Small intestine (tissue), 7 donors: ENCODE measurements at regions not wholly inside any gene's neighbourhood (a gene's known extent, or its start where the extent isn't known, plus 50 kb on each side); places are given as distances from the start of the nearest gene placed in this dataset.
"Not testable (repeated sequence)": the region's sequence is repeated elsewhere in the genome, so short reads cannot be mapped to it uniquely, and the experiment has no call there.

ENCODE experiments used
- DNase-seq, 2 donors: peaks; one replicate each; pipeline versions ENCODE4 v3.0.0 to v3.0.0-alpha.2; 2013
- FAIRE-seq: peaks from 2 replicates; lab custom pipeline; 2012; peaks lifted over from hg19 to GRCh38; lab: Jason Lieb, UNC
- H3K27ac ChIP-seq, 3 donors: one replicate each; pipeline ENCODE4 v1.5.1; 2013; ENCODE audit warnings: low read length in 2 of 3, mild to moderate bottlenecking in 2 of 3, control low read depth in 1 of 3, inconsistent platforms in 1 of 3, low read depth in 1 of 3, moderate library complexity in 1 of 3
- H3K27me3 ChIP-seq, 3 donors: one replicate each; pipeline ENCODE4 v1.6.1; 2013; ENCODE audit warnings: low read length in 3 of 3, inconsistent platforms in 1 of 3; ENCODE audit not compliant: control insufficient read depth in 3 of 3, insufficient read depth in 3 of 3
- H3K36me3 ChIP-seq, 3 donors: one replicate each; pipeline ENCODE4 v1.6.1; 2013; ENCODE audit warnings: low read length in 3 of 3, inconsistent platforms in 1 of 3, low read depth in 1 of 3, mild to moderate bottlenecking in 1 of 3, moderate library complexity in 1 of 3; ENCODE audit not compliant: control insufficient read depth in 3 of 3, insufficient read depth in 2 of 3
- H3K4me1 ChIP-seq, 3 donors: one replicate each; pipeline ENCODE4 v1.6.1; 2013; ENCODE audit warnings: low read length in 2 of 3, inconsistent platforms in 1 of 3, low read depth in 1 of 3, mild to moderate bottlenecking in 1 of 3, moderate library complexity in 1 of 3; ENCODE audit not compliant: control insufficient read depth in 3 of 3, insufficient read depth in 2 of 3
- H3K4me3 ChIP-seq, 3 donors: one replicate each; pipeline ENCODE4 v1.5.1; 2013; ENCODE audit warnings: low read length in 3 of 3, control low read depth in 1 of 3, inconsistent platforms in 1 of 3, low read depth in 1 of 3, mild to moderate bottlenecking in 1 of 3, moderate library complexity in 1 of 3
- H3K9me3 ChIP-seq, 2 donors: one replicate each; pipeline ENCODE4 v1.6.1; 2013; ENCODE audit warnings: low read depth in 1 of 2, low read length in 1 of 2; ENCODE audit not compliant: control insufficient read depth in 2 of 2, insufficient read depth in 1 of 2
- WGBS, 3 donors: extraction: QIAGEN DNeasy Blood & Tissue Kit; methylation state at CpG; one replicate each; pipeline ENCODE4 v1.1.7; 2013; 5-methylcytosine and 5-hydroxymethylcytosine counted together
- donor health status: healthy with polysubstance abuse.
- donor health status: control.
- donor health status: control.
- donor health status: Bipolar disorder and iron deficiency.
- donor health status: healthy.

GRCh38 chr7:91398341-91398740 is 134.1 kb downstream of the FZD1 start:
- DNase-seq (no peak), FAIRE-seq (no peak)
- Histone ChIP-seq H3K9me3 (no peaks in the 10 kb centered on the region), H3K4me3 (no peak overlapping the region), H3K36me3 (no peaks in the 10 kb centered on the region), H3K4me1 (no peaks in the 10 kb centered on the region), H3K27me3 (no peaks in the 10 kb centered on the region), H3K27ac (no peak overlapping the region)
- WGBS, 3 donors: 49 to 77% (median 55%) methylated on average over 2 of the region's 2 CpGs

GRCh38 chr7:91405092-91405788 is 141.0 kb downstream of the FZD1 start:
- WGBS, 3 donors: 71 to 90% (median 78%) methylated on average over 3 of the region's 3 CpGs
- FAIRE-seq: no peak

GRCh38 chr7:91405873-91406272 is 141.6 kb downstream of the FZD1 start:
- H3K4me3 ChIP-seq, DNase-seq, H3K9me3 ChIP-seq, H3K27ac ChIP-seq, H3K36me3 ChIP-seq, FAIRE-seq, H3K27me3 ChIP-seq, H3K4me1 ChIP-seq: not testable (repeated sequence)
- WGBS, 3 donors: 65 to 74% (median 67%) methylated on average over 1 of the region's 1 CpG

More at GRCh38 chr7:91405092-91405788, 141.0 kb downstream of the FZD1 start:
- Histone ChIP-seq H3K36me3 (no peaks in the 10 kb centered on the region), H3K27ac (no peak overlapping the region), H3K9me3 (no peaks in the 10 kb centered on the region), H3K4me3 (no peak overlapping the region), H3K27me3 (no peaks in the 10 kb centered on the region), H3K4me1 (no peaks in the 10 kb centered on the region)
- DNase-seq: no peak

DNA sequence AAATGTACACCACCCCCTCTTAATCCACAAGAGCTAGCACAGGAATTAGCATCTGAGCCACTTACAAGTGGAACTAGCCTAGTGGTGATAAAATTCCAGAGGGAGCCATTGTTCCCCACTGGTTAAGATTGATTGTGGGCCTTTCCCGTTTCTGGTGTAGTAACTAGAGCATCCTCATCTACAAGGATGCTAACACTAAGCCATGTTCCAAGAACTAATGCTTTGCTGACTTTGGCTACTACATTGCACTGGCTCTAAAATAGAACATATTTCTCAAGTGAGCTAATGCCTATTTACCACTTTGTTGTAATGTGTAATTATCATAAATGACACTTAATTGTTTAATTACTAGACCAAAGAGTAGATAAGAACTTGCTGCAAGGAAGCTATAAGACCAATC is 143.7 kb downstream of the FZD1 start:
- Histone ChIP-seq H3K9me3 (no peaks in the 10 kb centered on the region), H3K27me3 (no peaks in the 10 kb centered on the region), H3K4me1 (no peaks in the 10 kb centered on the region), H3K36me3 (no peaks in the 10 kb centered on the region), H3K4me3 (no peak overlapping the region), H3K27ac (no peak overlapping the region)
- FAIRE-seq (no peak), DNase-seq (no peak)
- WGBS, 3 donors: 38 to 50% (median 47%) methylated on average over 1 of the region's 1 CpG

GRCh38 chr7:91408388-91409154 is 144.3 kb downstream of the FZD1 start:
- H3K4me3 ChIP-seq: no peak overlapping the region
- 81 to 87% (median 85%) methylated on average over 5 of the region's 5 CpGs for WGBS, 3 donors
- no peaks in the 10 kb centered on the region for H3K9me3 ChIP-seq
- H3K27ac ChIP-seq: no peak overlapping the region
- no peak for FAIRE-seq
- H3K27me3 ChIP-seq: no peaks in the 10 kb centered on the region
- H3K4me1 ChIP-seq: no peaks in the 10 kb centered on the region
- H3K36me3 ChIP-seq: no peaks in the 10 kb centered on the region
- DNase-seq: no peak

DNA sequence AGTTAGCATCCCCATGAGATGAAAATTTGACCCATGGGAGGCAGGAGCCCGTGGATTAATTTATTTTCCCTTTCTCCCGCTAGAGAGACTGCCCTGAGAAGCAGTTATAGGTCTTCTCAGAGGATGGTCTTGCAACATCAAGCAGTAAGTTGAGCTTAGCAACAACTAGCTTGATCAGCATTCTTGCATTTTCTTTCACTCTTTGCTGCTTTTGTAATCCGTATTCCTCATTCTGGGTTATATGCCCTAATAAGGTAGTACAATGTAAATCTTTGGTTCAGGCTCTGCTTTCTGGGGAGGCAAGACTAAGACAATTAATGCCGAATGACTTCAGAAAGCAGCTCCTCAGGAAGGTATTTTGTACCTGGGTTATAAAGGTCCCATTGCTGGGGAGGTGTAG is 146.8 kb downstream of the FZD1 start:
- 54 to 71% (median 55%) methylated on average over 4 of the region's 4 CpGs for WGBS, 3 donors
- no peaks in the 10 kb centered on the region for H3K9me3 ChIP-seq
- DNase-seq: no peak
- H3K4me3 ChIP-seq: no peak overlapping the region
- H3K36me3 ChIP-seq: no peaks in the 10 kb centered on the region
- FAIRE-seq: no peak
- H3K27ac ChIP-seq: no peak overlapping the region
- no peaks in the 10 kb centered on the region for H3K27me3 ChIP-seq
- H3K4me1 ChIP-seq: no peaks in the 10 kb centered on the region

- H3K27ac ChIP-seq: no peak overlapping the region
- no peaks in the 10 kb centered on the region for H3K27me3 ChIP-seq
- no peak overlapping the region for H3K4me3 ChIP-seq
- no peaks in the 10 kb centered on the region for H3K36me3 ChIP-seq
- DNase-seq: no peak
- 28 to 40% (median 39%) methylated on average over 2 of the region's 2 CpGs for WGBS, 3 donors
- H3K4me1 ChIP-seq: no peaks in the 10 kb centered on the region
- no peaks in the 10 kb centered on the region for H3K9me3 ChIP-seq
- FAIRE-seq: no peak
Observed at GRCh38 chr7:91412298-91412697, 148.1 kb downstream of the FZD1 start.

- 55 to 73% (median 59%) methylated on average over 2 of the region's 2 CpGs for WGBS, 3 donors
- FAIRE-seq (no peak), DNase-seq (no peak)
- H3K27me3 ChIP-seq: no peaks in the 10 kb centered on the region
- H3K4me3 ChIP-seq: no peak overlapping the region
- H3K9me3 ChIP-seq: no peaks in the 10 kb centered on the region
- H3K36me3 ChIP-seq: no peaks in the 10 kb centered on the region
- no peak overlapping the region for H3K27ac ChIP-seq
- no peaks in the 10 kb centered on the region for H3K4me1 ChIP-seq
Observed at GRCh38 chr7:91414734-91415133, 150.5 kb downstream of the FZD1 start.
